HepG2 (cell line): ENCODE measurements at regions not wholly inside any gene's neighbourhood (a gene's known extent, or its start where the extent isn't known, plus 50 kb on each side); places are given as distances from the start of the nearest gene placed in this dataset.
A peak's percentile ranks its signal among the peaks of the same experiment; 100 is the strongest.

Experiments used
- AHR ChIP-seq: IDR thresholded peaks from 2 replicates; pipeline ENCODE4 v1.6.1; 2018; ENCODE audit warnings: missing genetic modification reagents, missing compliant biosample characterization
- FOXK1 ChIP-seq: sonication (generic); formaldehyde crosslinking; IDR thresholded peaks from 2 replicates; pipeline ENCODE4 v1.4.0; 2020; ENCODE audit warnings: low read depth, missing genetic modification reagents, borderline replicate concordance
- GZF1 ChIP-seq: sonication (generic); formaldehyde crosslinking; IDR thresholded peaks from 2 replicates; pipeline ENCODE4 v1.5.1; 2020; ENCODE audit warnings: mild to moderate bottlenecking, missing genetic modification reagents
- HES4 ChIP-seq: sonication (generic); formaldehyde crosslinking; IDR thresholded peaks from 2 replicates; pipeline ENCODE4 v1.9.0; 2021; ENCODE audit warnings: mild to moderate bottlenecking, missing genetic modification reagents, borderline replicate concordance
- HNF4G ChIP-seq, 2 experiments: sonication (generic) in 1 of 2; formaldehyde crosslinking in 1 of 2; IDR thresholded peaks; 2 replicates each; pipeline versions ENCODE4 v1.4.0 to v1.6.1; 2011 to 2020; ENCODE audit warnings: borderline replicate concordance in 2 of 2, low read depth in 2 of 2, mild to moderate bottlenecking in 2 of 2, low read length in 1 of 2, missing genetic modification reagents in 1 of 2, moderate library complexity in 1 of 2
- KDM2A ChIP-seq: sonication (generic); formaldehyde crosslinking; IDR thresholded peaks from 2 replicates; pipeline ENCODE4 v1.4.0; 2020; ENCODE audit warnings: low read depth, missing genetic modification reagents, borderline replicate concordance
- MIER3 ChIP-seq: IDR thresholded peaks from 2 replicates; pipeline ENCODE4 v1.6.1; 2016; ENCODE audit warnings: missing compliant biosample characterization, borderline replicate concordance
- MLLT10 ChIP-seq: sonication (generic); formaldehyde crosslinking; IDR thresholded peaks from 2 replicates; pipeline ENCODE4 v1.4.0; 2020; ENCODE audit warnings: missing genetic modification reagents
- NCOA5 ChIP-seq: sonication (generic); formaldehyde crosslinking; IDR thresholded peaks from 2 replicates; pipeline ENCODE4 v1.4.0; 2020; ENCODE audit warnings: missing genetic modification reagents
- POLR2AphosphoS2 ChIP-seq: IDR thresholded peaks from 2 replicates; pipeline ENCODE4 v1.6.1; 2011; ENCODE audit warnings: low read depth, low read length, improper control_type of control experiment
- PPARG ChIP-seq: conservative IDR thresholded peaks from 2 replicates; pipeline ENCODE4 v1.6.1; 2016; ENCODE audit warnings: missing biosample characterization, missing genetic modification reagents
- SMAD3 ChIP-seq: sonication (generic); formaldehyde crosslinking; IDR thresholded peaks from 2 replicates; pipeline ENCODE4 v1.4.0; 2020; ENCODE audit warnings: missing genetic modification reagents
- TOE1 ChIP-seq: sonication (generic); formaldehyde crosslinking; IDR thresholded peaks from 2 replicates; pipeline ENCODE4 v1.4.0; 2020; ENCODE audit warnings: mild to moderate bottlenecking, missing genetic modification reagents
- TP53 ChIP-seq: sonication (generic); formaldehyde crosslinking; conservative IDR thresholded peaks from 2 replicates; pipeline ENCODE4 v1.4.0; 2020; ENCODE audit warnings: missing genetic modification reagents
- TRAFD1 ChIP-seq: sonication (generic); formaldehyde crosslinking; IDR thresholded peaks from 2 replicates; pipeline ENCODE4 v1.5.1; 2020; ENCODE audit warnings: missing genetic modification reagents, mild to moderate bottlenecking, borderline replicate concordance
- ZBTB34 ChIP-seq: sonication (generic); formaldehyde crosslinking; IDR thresholded peaks from 2 replicates; pipeline ENCODE4 v1.8.0; 2022; ENCODE audit warnings: mild to moderate bottlenecking, missing genetic modification reagents
- ZKSCAN1 ChIP-seq: fragments of 150-350 bp; IDR thresholded peaks from 2 replicates; pipeline ENCODE4 v1.6.1; 2014; ENCODE audit warnings: low read length
- ZNF337 ChIP-seq: sonication (generic); formaldehyde crosslinking; IDR thresholded peaks from 2 replicates; pipeline ENCODE4 v1.5.1; 2020; ENCODE audit warnings: missing genetic modification reagents, low read depth, mild to moderate bottlenecking, borderline replicate concordance
- ZNF556 ChIP-seq: sonication (generic); formaldehyde crosslinking; IDR thresholded peaks from 2 replicates; pipeline ENCODE4 v1.4.0; 2020; ENCODE audit warnings: mild to moderate bottlenecking, missing genetic modification reagents, borderline replicate concordance
- ZNF615 ChIP-seq: sonication (generic); formaldehyde crosslinking; IDR thresholded peaks from 2 replicates; pipeline ENCODE4 v1.5.0; 2020; ENCODE audit warnings: mild to moderate bottlenecking, missing genetic modification reagents, borderline replicate concordance
- ZSCAN22 ChIP-seq: sonication (generic); formaldehyde crosslinking; IDR thresholded peaks from 2 replicates; pipeline ENCODE4 v1.4.0; 2020; ENCODE audit warnings: mild to moderate bottlenecking, missing genetic modification reagents
- ZUFSP ChIP-seq: sonication (generic); formaldehyde crosslinking; IDR thresholded peaks from 2 replicates; pipeline ENCODE4 v1.9.0; 2021; ENCODE audit warnings: missing genetic modification reagents, mild to moderate bottlenecking, borderline replicate concordance

- TF ChIP-seq PPARG (CRISPR knock-in tag) (0 out of 2 replicates have a peak, but pooled peaks have one; percentile 30), ZNF615 (no peak), AHR (CRISPR knock-in tag) (no peak), ZKSCAN1 (no peak), MIER3 (CRISPR knock-in tag) (peak; percentile 41; the same call in 1 of the 2 replicates), TOE1 (CRISPR knock-in tag) (no peak), POLR2AphosphoS2 (no peak), TP53 (CRISPR knock-in tag) (no peak), ZBTB34 (CRISPR knock-in tag) (peak; percentile 69; the same call in 1 of the 2 replicates), ZUFSP (CRISPR knock-in tag) (no peak), MLLT10 (CRISPR knock-in tag) (no peak), SMAD3 (no peak), TRAFD1 (no peak), NCOA5 (CRISPR knock-in tag) (no peak), HES4 (CRISPR knock-in tag) (no peak), HNF4G (IDR thresholded peaks at IDR 0.05; ENCODE audit: borderline replicate concordance, low read depth, low read length) (no peak), HNF4G (CRISPR knock-in tag; IDR thresholded peaks at IDR 0.05; ENCODE audit: borderline replicate concordance, low read depth) (no peak), GZF1 (CRISPR knock-in tag) (no peak), ZSCAN22 (CRISPR knock-in tag) (no peak), ZNF556 (CRISPR knock-in tag) (no peak), ZNF337 (CRISPR knock-in tag) (no peak), FOXK1 (CRISPR knock-in tag) (peak; percentile 15; the same call in 1 of the 2 replicates), KDM2A (CRISPR knock-in tag) (no peak)
Observed at GRCh38 chr1:213492161-213493041, 441.4 kb downstream of the RPS6KC1 start (continued).
